ENCODE measurements at regions not wholly inside any gene's neighbourhood (a gene's known extent, or its start where the extent isn't known, plus 50 kb on each side); places are given as distances from the start of the nearest gene placed in this dataset.

DNA sequence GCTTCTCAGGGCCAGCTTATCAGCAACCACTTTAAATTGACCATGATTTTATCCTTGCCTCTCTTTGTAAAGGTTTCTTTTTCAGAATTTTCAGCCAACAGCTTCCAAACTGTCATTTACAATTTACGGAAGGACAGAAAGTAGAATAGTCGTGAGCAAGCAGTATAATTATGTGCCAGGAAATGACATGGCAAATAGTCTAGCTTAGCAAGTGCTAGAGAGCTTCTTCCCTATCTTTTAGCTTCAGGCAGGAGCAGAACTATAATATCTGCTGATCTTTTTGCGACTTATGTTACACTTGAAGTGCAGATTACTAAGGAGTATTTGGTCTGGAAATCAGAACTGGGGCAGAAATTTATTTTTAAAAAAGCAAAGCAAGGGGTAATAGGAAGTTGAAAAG, 123.0 kb upstream of the AP1S2 start:
- no peak for DNase-seq

DNA sequence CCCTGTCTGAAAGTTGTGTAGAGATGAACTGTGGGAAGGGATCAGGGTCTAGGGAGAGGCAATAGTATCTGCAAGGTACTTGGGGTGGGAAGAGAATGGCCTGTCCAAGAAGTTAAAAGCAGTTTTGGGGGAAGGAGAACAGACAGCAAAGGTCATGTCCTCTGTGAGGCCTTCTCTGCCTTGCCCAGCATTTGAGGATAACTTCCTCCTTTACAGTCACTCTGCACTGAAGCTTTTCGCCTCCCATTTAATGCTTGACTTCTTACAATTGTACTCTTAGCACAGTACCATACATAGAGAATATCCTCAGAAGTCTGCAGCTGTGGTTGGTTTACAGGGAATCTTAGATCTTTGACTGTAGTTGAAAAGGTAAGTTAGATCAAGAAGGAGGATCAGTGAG, 121.8 kb upstream of the AP1S2 start:
- DNase-seq = no peak

DNA sequence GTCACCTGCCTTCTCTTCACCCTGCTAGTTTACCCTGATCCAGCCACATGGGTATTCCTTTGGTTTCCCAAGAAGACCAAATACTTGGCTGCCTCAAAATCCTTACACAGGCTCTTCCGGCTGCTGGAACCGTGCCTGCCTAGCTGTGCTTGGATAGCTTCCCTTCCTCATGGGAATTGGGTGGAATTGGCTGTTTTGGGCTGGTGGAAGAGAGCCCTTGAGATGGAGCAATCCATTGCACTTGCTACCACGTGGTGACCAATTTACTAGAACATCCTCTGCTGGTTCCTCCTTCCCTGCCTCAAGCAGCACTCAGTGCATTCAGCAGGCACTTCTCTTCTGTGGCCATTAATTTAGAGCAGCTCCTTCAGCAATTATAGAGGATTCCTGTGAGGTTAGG, 119.3 kb upstream of the AP1S2 start:
- DNase-seq = no peak

DNA sequence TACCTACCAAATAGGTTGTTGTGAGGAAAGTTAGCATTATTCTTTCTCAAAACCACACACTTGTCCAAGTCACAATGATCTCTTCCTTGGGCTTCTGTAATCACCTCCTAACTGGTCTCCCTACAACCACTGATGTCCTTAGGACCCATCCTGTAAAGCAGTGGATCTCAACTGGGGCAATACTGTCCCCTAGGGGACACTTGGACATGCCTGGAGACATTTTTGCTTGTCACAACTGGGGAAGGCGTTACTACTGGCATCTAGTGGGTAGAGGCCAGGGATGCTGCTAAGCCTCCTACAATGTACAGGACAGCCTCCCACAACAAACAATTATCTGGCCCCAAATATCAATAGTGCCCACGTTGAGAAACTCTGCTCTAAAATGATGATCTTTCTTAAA, 118.7 kb upstream of the AP1S2 start:
- peak; percentile 26 for DNase-seq

DNA sequence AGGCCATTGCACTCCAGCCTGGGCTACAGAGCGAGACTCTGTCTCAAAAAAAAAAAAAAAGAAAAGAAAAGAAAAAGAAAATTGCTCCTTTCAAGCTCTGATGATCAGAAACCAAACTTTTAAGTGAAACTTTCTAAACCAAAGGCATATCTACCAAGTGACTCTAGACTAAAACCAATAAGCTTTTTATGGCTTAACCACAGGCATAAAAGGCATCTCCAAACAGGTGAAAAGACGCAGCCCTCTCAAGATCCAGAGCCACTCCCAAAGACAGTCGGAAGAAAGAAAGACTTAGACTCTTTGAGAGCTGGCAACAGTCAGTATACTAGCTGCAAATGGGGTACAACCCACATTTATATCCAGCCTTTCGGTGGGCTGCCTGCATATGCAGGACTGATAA, 117.1 kb upstream of the AP1S2 start:
- no peak for DNase-seq

DNA sequence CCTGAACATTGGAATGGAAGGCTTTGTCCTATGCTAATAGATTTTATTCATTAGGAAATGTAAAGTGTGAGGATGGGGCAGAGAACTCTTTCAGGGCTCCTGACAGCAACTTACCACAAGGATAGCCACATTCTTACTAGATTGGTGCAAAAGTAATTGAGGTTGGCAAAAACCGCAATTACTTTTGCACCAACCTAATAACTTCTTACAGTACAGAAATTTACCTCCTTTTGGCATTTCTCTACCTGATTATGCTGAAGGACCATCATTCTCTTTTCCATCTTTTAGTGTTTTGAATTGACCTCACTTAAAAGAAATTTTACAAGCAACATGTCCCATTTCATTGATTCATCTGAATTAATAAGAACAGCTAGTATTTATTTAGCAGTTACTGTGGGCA, 109.2 kb upstream of the AP1S2 start:
- no peak for DNase-seq

DNA sequence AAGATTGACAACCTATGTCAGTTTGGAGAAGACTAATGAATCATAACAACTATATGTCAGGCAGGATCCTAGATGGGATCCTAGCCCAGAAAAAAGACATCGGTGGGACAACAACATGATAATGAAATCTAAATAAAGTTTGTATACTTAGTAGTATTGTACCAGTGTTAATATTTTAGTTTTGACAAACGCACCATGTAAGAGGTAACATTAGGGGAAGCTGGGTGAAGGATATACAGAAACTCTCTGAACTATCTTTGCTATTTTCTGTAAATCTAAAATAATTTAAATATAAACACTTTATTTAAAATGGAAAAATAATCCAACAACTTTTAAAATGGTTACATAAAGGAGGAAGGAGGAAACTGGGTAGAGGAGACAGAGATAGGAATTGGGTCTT, 105.6 kb upstream of the AP1S2 start:
- no peak for DNase-seq

DNA sequence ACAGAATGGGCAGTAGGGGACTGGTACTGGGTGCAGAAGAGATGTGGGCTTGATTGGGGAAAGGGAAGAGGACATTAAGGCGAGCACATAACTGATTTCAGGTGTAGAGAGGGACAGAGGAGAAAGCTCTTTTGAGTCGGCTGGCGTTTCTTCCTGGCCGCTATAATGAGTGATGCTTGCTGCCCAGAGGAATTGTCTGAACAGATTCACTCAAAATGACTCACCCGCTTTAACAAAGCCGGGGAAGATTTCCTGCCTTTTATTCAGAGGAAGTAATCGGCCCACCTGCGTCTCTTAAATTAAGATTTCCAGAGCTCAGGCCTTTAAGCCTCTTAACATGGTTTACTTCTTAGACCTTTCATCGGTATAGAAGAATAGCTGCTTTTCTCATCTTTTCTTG, 102.1 kb upstream of the AP1S2 start:
- DNase-seq = no peak

DNA sequence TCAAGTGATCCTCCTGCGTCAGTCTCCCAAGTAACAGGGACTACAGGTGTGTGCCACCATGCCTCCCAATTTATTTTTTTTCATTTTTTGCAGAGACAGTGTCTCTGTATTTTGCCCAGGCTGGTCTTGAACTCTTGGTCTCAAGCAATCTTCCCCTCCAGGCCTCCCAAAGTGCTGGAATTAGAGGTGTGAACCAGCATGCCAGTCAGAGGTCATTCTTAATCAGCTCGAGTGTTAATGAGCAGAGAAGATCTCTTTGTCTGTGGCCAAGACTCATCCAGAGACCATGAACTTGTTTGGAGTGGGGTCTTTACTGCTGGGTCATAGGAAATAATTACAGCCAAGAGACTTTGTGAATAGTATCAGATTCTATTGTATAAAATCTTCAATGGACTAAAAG, 99.2 kb upstream of the AP1S2 start:
- DNase-seq = no peak

DNA sequence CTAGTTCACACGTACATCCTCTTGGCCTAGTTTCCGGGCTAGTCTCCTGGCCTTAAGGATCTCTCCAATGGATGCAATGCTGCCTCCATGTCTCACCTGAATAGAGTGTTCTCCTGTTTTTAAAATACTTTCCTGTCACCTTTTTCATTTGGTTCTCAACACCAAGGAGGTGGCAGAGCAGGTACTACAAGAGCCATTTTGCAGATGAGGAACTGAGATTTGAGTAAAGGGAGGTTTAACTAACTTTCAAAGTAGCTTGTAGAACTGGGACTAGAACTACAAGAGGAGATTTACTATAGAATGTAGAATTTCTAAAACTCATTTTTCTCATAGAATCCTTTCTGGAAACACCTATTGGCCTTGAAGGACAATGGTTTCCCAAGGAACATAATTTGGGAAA, 97.6 kb upstream of the AP1S2 start:
- no peak for DNase-seq

DNA sequence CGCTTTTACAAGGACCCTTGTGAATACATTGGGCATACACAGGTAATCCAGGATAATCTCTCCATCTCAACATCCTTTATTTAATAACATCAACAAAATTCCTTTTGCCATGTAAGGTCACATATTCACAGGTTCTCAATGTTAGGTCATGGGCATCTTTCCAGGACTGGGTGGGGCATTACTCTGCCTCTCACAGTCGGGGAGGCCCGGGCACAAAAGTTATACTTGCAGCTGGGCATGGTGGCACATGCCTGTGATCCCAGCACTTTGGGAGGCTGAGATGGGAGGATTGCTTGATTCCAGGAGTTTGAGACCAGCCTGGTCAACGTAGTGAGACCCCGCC, 93.7 kb upstream of the AP1S2 start:
- DNase-seq = no peak

DNA sequence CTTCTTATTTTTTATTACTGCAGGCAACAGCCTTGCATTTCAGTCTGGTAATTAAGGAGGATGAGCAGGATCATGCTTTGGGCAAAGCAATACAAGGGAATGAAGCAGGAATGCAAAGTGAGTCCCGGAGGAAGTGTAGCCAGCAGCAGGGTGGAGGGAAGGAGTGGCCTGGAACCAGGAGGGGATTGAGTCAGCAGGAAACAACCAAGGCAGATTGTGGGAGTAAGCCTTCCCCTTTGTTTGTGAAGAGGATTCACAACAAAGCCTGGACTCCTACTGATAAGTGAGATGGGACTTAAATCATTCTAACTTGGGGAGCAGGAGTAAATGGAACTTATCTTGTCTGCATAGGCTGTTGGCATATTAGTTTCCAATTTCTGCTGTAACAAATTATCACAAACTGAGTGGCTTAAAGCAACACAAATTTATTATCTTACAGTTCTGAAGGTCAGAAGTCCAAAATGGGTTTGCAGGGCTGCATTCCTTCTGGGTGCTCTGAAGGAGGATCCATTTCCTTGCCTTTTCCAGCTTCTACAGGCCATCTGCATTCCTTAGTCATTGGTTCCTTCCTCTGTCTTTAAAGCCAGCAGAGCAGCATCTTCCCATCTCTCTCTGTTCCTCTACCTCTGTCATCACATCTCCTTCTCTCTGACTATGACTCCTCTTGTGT, 93.2 kb upstream of the AP1S2 start:
- no peak for DNase-seq

DNA sequence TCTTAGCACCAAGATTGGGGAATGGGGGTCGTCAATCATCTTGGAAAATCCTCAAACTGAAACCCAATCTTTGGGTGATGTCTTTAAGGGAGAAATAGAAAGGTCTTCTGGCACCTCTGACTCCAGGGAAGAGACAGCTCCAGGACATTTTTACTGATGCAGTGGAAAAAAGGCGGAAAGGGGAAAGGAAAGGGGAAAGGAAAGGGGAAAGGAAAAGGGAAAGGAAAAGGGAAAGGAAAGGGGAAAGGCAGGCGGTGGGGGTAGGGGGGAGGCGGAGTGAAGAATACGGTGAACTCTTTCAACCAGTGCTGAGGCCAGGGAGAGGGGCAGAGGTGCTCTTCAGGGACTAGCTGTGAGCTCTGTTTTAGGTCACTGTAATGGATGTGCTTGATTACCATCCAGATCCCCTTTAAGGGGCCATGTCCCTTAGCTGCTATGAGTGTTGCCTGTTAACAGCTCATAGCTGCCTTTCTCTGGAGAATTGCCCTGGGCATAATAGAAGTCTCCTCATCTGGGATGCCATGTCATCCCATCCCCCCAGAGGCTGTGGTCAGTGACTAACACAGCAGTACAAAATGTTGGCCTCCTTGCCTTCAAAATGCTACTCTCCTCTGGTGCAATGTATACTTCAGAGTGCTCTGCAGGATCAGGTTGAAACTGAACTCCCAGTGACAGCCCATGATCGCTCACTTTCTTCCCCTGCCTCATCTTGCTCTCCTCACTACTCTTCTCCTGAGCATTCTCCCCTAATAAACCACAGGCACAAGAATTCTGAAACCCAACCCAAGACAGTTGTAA, 92.4 kb upstream of the AP1S2 start:
- peak; percentile 1 for DNase-seq

DNA sequence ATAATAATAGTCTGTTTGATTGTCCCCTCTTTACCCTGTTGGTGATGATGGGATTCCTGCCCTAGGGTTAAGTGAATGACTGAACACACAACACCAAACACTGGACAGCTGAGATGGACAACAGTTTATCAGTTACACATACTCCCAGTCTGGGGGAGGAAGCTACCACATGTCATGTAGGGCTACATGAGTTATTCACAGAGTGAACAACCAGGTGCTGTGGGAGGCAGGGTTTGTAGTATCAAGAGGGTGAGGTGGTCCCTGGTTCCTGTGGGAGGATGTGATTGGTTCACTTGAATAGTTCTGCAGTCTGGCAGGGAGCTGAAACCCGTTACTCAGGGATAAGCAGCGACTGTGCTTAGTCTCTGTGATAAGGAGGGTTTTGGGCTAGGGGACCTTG, 88.8 kb upstream of the AP1S2 start:
- DNase-seq = no peak

DNA sequence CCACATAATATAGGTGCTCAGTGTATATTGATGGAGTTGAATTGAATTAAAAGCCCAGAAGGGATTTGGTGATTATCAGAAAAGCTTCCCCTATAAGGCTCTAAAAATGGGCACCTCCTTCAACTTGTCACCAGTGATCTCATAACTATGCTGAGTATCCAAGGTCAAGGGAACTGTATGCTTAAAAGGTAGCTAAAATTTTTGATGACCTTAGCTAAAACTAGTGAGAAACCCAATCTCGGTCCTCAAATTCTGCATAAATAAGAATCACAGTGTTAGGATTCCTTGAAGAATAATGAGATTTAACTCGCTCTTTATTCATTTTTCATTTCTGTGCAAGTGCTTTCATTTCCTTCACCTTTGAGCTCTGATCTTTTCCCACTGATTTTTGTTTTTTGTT, 87.7 kb upstream of the AP1S2 start:
- DNase-seq = no peak

DNA sequence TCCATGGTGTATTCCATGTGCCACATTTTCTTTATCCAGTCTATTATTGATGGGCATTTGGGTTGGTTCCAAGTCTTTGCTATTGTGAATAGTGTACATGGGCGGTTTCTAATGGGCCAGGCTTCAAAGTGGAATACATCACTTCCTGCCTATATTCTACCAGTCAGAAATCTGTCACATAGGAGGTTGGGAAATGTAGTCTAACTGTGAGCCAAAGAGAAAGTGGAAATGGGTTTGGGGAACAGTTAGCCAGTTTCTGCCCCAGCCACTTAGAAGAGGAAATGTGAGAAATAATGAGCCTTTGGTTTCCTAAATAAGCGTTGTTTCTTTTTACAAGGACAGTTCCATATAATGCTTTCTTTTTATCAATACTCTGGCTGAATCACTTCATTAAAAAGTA, 85.1 kb upstream of the AP1S2 start:
- peak; percentile 1 for DNase-seq

DNA sequence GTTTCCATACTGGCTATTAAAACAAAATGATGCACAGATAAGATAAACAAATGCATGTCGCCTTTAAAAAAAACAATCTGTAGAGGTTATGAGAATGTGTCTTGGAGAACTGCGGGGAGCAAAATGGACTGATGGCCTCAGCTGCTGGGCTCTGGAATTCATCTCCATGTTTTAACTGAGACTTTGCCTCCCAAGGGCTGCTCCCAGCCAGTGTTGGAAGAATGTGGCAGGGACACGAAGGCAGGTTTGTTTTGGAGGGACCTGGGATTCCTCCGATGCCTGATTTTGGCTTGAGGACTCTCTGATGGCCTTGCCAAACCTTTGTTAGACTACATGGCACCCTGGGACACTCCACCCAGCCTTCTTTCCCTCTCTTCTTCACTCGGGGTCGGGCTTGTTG, 83.5 kb upstream of the AP1S2 start:
- no peak for DNase-seq

DNA sequence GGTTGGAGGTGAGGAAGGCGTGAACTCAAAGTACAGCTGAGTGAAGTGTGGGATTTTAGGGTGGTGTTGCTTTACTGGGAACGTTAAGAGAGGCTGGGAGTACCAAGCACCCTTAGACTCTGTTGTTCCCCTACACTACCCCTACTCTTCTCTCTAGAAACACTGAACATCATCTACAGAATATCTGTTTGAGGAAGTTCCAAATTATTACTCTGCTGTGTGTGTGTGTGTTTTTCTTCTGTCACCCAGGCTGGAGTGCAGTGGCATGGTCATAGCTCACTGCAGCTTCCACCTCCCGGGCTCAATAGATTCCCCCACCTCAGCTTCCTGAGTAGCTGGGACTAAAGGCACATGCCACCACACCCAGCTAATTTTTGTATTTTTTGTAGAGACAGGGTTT, 76.7 kb upstream of the AP1S2 start:
- no peak for DNase-seq

DNA sequence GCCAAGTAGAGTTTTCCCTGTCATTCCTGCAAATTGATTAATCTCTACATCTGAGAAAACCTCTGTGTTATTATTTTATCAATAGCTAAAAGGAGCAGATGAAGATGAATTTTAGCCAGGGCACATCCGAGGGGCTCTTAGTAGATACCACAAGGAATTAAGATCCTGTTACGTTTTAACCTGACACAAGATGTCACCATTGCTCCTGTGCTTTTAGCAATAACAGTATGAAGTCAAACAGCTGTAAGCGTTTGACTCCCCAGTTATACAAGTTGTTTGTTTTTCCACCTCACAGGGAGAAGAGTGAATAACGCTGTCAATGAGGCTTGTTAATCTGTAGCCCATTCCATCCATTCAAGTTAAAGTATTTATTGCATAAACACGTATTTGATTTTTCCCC, 76.0 kb upstream of the AP1S2 start:
- DNase-seq = peak; percentile 8

DNA sequence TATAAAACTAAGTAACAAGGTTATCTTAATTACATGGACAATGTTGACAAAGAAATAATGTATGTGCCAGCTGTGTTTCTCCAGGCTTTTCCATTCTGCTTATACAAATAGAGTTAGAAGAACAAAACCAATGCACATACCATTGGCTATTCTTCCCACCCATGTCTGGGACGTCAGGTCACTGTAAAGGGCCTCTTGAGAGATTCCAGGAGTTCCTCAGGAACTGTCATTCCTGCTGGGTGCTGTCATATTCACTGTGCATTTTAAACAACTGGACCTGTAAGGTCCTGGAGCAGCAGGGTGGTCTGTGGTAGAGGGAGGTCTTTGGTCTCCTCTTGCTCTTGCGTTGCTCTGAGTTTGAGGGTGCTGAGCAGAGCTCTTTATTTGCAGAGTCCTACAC, 74.6 kb upstream of the AP1S2 start:
- no peak for DNase-seq

DNA sequence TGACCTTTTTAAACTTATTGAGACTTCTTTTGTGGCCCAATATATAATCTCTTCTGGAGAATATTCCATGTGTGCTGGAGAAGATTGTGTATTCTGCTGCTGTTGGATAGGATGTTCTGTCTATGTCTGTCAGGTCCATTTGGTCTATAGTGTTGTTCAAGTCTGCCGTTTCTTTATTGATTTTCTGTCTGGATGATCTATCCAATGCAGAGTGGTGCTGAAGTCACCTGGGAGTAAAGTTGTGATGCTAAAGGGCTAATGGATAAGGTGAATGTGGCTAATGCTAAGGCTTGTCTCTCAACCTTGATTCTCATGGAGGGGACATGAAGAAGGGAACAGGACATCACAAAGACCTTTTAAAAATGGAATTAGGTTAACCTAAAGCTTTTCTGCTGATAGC, 72.0 kb upstream of the AP1S2 start:
- DNase-seq = no peak

DNA sequence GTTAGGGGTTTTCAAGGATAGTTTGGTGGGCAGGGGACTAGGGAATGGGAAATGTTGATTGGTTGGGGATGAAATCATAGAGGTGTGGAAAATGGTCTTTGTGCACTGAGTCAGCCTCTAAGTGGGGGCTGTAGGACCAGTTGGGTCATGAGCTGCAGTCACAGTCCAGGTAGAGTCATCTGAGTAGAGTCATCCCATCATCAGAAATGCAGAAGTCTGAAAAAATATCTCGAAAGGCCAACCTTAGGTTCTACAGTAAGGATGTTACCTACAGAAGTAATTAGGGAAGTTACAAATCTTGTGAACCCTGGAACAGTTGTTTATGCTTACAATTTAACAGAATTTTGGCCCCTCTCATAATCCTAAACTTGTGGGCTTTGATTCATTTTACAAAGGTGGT, 63.4 kb upstream of the AP1S2 start:
- no peak for DNase-seq

DNA sequence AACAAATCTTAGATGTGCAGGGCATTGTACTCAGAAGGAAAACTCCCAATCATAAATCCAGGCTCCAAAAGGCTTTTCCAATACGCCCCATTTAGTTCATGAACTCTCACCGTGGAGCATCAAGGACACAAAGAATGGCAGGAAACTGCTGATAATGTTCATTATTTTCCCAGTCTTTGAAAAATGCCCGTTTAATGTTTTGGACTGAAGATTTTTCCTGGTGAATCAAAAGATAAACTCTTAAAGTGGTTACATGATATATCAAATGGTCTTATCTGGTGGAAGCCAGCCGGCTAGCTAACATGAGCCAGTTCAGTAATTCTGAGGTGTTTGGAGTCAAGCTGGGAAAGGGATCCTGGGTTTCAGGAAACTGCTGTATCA, 62.1 kb upstream of the AP1S2 start:
- DNase-seq = no peak

DNA sequence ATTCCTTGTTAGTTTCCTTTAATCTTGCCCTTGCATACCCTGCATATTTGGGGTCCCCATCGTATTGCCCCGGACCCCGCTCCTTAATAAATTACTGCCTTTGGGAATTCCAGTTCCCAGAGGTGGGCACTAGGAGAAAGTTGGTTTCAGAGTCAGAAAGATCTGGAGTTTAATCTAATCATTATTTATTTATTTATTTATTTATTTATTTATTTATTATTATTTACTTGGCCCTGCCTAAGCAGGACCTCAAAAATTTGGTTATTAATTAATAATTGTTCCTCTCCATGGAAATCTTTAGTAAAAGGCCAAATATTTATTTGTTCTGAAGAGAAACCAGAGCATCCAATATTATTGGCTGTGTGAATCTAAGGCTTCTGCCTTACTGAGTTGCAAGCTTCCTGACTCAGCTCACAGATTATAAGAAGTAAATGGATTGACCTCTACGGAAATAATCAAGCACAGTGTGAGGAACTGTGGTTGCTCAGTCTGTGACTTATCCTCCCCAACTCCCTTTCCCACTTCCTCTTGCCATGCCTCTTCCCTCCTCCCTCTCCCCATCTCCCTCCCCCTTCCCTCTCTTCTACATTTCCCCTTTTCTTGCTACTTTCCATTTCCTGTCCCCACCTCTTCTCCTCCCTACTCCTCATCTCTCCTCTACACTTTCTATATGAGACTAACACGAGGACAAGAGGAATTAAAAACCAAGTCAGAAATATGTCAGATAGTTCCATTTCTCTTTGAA, 61.5 kb upstream of the AP1S2 start:
- DNase-seq = no peak

All from activated CD4-positive, alpha-beta T cell treated with anti-CD3 and anti-CD28 coated beads, Interleukin-2, Interleukin-6, amounts not matched to agents 100 ng/mL and 50 ng/mL, durations not matched to agents 16 hours and 8 hours (primary cell).